ENCODE measurements at regions not wholly inside any gene's neighbourhood (a gene's known extent, or its start where the extent isn't known, plus 50 kb on each side); places are given as distances from the start of the nearest gene placed in this dataset.
"Not testable (repeated sequence)": the region's sequence is repeated elsewhere in the genome, so short reads cannot be mapped to it uniquely, and the experiment has no call there.

DNA sequence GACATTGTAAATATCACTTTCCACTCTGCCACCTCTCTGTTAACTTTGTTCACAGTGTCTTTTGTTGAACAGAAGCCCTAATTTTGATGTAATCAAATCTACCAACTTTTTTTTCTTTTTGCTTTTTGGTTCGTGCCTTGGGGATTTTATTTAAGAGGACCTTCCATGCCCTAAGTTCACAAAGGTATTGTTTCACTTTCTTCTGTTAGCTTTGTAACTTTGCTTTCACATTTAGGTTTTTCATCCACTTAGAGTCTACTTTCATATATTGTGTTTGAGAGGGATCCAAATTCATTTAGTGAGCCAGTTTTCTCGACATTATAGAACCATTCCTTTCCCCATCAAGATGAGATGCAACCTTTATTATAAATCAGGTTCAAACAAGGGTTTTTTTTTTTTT, 275.7 kb upstream of the CRY1 start:
- FAIRE-seq = no peak
- no peak for DNase-seq (ENCODE audit: low spot score)

DNA sequence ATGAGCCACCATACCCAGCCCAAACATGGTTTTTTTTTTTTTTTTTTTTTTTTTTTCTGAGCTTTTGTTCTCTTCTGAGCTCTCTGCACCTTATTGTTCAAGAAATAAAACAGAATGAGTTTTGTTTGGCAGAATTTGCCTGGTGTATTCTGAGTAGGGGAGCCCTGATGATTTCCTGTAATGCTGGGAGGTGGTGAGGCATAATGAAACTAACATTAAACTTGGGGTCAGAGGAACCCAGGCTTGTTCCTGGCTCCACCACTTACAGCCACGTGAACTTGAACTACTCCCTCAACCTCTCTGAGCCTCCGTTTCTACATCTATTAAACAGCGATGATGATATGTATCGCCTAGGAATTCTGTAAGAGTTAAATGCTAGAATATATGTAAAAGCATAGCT, 276.3 kb upstream of the CRY1 start:
- no peak for FAIRE-seq
- DNase-seq (ENCODE audit: low spot score) = no peak

GRCh38 chr12:107372229-107372658, 278.9 kb upstream of the CRY1 start:
- DNase-seq (ENCODE audit: low spot score) (no peak), FAIRE-seq (no peak)

GRCh38 chr12:107373238-107373809, 280.0 kb upstream of the CRY1 start:
- FAIRE-seq = no peak
- no peak for DNase-seq (ENCODE audit: low spot score)

- no peak for DNase-seq (ENCODE audit: low spot score)
- no peak for FAIRE-seq
Measured at GRCh38 chr12:107374161-107374840, 281.0 kb upstream of the CRY1 start.

DNA sequence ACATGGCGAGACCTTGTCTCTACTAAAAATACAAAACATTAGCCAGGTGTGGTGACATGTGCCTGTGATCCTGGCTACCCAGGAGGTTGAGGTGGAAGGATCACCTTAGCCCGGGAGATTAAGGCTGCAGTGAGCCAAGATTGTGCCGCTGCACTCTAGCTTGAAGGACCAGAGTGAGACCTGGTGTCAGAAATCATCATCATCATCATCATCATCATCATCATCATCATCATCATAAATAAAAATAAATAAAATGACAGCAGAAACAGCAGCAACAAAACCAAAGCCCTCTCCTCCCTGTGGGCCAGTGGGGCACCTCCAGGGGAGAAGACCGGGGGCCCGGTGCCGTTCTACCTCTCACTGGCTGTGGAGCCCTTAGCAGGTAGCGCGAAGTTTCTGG, 281.9 kb upstream of the CRY1 start:
- no peak for DNase-seq (ENCODE audit: low spot score)
- FAIRE-seq = no peak

DNA sequence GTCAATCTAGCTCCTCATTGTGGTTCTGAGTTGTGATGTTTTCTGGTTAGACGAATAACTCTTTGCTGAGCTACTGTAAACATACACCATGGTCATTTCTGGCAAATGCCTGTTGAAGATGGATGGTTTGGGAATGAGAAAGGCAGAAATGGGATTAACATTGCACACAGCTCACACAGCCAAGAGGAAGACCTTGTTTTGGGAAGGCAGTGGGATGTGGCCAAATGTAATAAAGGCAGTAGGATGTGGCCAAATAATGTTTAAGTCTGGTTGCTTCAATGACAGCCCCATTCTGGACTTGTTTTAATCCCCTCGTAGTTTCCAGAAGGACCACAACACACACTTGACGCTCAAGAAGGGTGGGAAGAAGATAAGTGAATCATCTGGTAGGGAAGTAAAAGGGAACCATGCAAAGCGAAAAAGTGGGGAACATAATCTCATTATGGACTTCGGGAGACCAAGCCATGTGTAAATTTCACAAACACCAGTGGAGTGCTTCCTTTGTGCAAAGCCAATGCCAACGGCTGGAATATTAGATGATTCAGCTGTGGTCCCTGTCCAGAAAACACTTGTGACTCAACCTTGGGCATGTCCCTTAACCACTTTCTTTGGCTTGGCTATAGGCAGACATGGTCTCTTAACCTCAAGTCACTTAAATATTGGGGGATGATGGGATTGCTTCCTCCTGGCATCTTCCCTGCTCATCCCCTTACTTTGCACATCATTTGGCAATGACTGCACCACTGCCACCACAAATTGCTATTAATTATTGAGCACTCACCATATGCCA, 284.4 kb upstream of the CRY1 start:
- FAIRE-seq (no peak), DNase-seq (ENCODE audit: low spot score) (no peak)

- DNase-seq (ENCODE audit: low spot score) (no peak), FAIRE-seq (no peak)
Measured at GRCh38 chr12:107378609-107379008, 285.3 kb upstream of the CRY1 start.

DNA sequence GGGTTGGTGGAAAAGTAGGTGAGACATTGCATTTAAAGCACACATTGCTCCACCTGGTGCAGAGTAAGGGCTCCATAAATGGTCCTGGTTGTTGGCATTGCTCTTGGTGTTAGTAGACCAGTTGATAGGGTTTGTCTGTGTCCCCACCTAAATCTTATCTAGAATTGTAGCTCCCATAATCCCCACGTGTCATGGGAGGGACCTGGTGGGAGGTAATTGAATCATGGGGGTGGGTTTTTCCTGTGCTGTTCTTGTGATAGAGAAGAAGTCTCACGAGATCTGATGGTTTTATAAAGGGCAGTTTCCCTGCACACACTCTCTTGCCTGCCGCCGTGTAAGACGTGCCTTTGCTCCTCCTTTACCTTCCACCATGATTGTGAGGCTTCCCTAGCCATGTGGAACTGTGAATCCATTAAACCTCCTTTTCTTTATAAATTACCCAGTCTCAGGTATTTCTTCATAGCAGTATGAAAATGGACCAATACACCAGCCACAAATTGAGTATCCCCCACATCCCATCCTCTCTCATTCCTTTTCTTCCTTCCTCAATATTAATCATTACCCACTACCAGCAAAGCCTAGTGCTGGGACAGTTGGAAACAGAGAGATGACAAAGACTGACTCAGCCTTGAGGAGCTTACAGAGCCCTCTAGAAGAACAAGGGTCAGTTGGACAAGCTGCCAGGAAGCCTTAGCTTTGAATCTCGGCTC, 285.9 kb upstream of the CRY1 start:
- FAIRE-seq; DNase-seq (ENCODE audit: low spot score): not testable (repeated sequence)

DNA sequence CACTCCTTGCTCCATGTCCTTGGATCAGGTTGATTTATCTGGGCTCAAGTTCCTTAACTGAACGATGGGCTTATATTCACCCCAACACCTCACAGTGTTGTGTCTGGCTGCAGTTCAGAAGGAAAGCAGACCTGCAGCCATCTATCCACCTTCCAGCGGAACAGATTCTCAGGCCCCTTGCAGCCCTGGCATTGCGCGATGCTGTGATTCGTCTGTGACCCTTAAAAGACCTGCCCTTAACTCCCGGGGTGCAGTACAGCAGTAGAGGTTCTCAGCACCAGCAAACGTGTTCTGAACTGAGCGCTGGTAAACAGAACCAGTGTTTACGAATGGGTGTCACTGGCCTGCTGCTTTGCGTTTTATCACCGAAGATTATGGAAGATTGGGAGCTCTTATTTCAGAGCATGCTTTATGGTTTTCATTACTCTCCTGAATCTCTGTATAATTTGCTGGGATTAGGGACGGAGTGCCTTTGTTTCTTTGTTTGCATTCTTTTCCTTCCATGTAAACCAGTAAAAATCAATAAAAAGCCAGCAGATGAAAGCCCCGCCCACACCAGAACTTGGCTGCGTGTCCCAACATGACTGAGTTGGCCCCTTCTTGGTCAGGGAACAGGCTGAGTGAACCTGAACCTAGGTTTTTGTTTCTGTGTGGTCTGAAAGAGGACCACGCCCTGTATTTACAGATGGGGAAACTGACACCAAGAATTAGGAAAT, 286.7 kb upstream of the CRY1 start:
- no peak for FAIRE-seq
- peak; percentile 37 for DNase-seq (ENCODE audit: low spot score)

DNA sequence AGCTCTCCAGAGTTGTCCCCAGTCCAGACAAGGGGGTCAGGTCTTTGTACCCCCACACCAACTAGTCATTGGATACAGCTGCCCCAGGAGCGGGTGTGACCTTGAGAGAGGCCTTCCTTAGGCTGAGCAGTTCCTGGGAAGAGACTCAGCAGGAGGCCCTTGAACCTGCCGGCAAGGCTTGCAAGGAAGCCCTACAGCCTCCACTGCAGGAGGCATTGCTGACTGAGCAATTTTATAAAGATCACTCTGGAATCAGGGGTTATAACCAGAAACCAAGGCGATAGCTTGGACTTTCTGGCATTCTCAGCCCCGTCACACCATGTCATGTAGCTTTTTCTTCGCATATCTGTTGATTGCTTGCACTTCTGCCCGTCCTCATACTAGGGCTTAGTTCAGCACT, 291.3 kb upstream of the CRY1 start:
- DNase-seq (ENCODE audit: low spot score) (no peak), FAIRE-seq (no peak)

DNA sequence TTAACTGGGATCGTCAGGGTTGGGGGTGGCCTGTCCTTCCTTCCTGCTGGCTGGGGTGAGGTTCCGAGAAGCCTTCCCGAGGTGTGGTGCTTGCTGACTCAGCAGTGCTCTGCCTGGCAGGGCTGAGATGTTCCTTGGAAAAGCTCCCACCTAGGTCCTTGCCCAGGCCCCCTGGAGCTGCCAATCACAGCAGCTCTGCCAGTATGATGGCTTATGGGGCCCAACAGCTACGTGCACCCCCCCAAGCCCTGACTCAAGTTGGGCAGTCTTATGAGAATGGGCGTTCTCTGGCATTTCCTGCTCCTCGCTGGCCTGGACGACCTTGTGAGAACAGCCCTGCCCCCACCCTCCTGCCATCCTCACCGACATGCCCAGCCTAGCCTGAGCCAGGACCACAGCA, 292.2 kb upstream of the CRY1 start:
- DNase-seq (ENCODE audit: low spot score) (peak; percentile 21), FAIRE-seq (no peak)

GRCh38 chr12:107386569-107386968, 293.2 kb upstream of the CRY1 start:
- no peak for FAIRE-seq
- no peak for DNase-seq (ENCODE audit: low spot score)

DNA sequence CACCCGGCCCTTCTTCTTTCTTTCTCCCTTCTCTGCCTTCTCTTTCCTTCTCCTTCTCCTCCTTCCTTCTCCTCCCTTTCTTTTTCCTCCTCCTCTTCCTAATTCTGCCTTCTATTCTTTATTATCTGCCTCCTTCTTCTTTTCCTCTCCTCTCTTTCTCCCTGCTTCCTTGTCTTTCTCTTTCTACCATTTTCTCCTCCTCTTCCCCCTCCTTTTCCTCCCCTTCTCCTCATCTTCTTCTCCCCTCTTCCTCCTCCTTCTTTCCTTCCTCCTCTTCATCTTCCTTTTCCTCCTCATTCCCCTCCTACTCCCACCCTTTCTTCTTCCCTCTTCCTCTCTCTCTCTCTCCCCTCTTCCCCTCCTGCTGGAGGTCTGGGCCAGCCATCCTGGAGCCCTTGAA, 294.9 kb upstream of the CRY1 start:
- no peak for DNase-seq (ENCODE audit: low spot score)
- FAIRE-seq = no peak

DNA sequence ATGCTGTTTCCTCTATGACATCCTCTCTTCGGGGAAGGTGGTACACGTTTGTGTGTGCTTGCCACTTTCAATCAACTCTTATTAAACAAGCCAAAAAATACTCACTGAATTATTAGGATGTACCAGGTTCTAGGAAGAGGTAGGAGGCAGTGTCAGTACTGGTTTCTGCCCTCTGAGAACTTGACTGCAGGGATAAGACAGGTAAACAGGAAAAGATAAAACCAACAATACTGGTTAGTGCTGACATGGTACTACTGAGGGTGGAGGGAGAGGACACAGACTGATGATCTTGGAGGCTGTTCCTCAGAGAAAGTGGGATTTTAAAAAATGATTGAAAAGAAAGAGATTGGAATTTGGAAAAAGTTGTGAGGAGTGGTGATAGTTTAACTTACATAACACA, 295.2 kb upstream of the PWP1 start:
- DNase-seq (ENCODE audit: low spot score) = no peak
- FAIRE-seq = no peak

- DNase-seq (ENCODE audit: low spot score) (no peak), FAIRE-seq (no peak)
Measured at GRCh38 chr12:107393043-107393717, 292.4 kb upstream of the PWP1 start.

DNA sequence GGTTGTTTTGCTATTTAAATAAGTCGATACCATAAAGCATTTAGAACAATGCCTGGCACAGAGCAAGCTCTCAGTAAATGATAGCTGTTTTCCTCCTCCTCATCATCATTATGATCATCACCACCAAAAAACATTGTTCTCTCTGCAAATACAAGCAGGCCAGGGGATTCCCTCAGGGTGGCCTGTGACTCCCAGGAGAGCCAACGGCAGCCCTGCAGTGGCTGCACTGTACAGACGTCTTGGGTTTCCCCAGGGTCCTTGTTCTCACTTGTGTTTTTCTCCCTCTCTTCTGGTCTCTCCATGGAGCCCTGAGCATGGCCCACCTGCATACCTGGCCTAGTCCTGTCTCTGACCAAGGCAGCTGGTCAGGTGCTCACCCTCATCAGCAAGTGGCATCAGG, 290.9 kb upstream of the PWP1 start:
- FAIRE-seq (no peak), DNase-seq (ENCODE audit: low spot score) (no peak)

DNA sequence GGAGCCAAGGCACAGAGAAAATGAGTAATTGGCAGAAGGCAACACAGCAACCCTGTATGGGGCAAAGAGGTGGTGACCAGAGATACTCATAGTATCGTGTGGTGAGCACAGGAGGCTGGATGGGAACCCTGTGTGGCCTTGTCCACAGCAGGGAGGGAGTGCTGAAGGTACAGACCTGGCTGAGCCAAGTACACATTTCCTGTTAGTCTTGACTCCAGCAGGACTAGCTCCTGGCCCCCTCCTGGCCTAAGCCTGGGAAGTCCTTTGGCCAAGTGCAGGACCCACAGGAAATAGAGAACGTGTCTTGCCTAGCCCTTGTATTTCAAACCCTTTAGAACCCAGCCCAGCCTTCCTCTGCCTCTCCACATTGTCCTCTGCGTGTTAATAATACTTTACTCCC, 289.8 kb upstream of the PWP1 start:
- DNase-seq (ENCODE audit: low spot score) (no peak), FAIRE-seq (no peak)

GRCh38 chr12:107396991-107397390, 288.6 kb upstream of the PWP1 start:
- FAIRE-seq (no peak), DNase-seq (ENCODE audit: low spot score) (no peak)

DNA sequence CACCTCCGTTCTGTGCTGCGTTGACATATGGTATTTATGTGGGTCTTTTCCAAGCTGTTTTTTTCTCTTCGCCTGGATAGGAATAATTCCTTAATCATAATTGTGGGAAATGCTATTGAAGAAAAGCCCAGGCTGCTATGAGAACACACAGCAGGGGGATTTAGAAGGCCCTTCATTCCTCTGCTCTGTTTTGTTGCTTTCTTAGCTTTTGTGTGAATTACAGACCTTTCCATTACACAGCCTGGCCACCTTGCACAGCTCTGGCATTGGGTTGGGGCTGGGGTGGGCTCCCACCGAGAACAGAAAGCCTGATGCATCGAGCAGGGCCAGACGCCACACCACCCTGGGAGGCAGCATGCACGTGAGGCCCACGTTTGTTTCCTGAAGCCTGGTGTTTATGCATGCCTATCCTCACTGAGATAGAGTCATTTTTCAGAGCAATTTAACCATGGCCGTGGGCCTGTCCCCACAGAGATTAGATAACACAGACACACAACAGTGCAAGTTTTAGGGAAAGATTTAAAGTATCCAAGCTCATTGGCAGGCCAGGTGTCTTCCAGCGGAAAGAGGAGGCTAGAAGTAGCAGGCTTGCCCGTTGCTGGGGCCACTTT, 287.6 kb upstream of the PWP1 start:
- FAIRE-seq (no peak), DNase-seq (ENCODE audit: low spot score) (no peak)

Data from urothelium cell line (cell line).